Left lobe of liver (tissue), 2 donors: ENCODE measurements at regions not wholly inside any gene's neighbourhood (a gene's known extent, or its start where the extent isn't known, plus 50 kb on each side); places are given as distances from the start of the nearest gene placed in this dataset.

Experiments used
- ATAC-seq: fragments of 200-7000 bp; cut with Tn5 transposase; one replicate; pipeline ENCODE4 v1.9.1; 2020; ENCODE audit warnings: mild to moderate bottlenecking, moderate library complexity
- DNase-seq: peaks from one replicate; pipeline ENCODE4 v3.0.0-alpha.2; 2020; ENCODE audit warnings: low spot score
- donor health status: DM: no; HTN: no; CAD: no; lungs with moderate emphysema.
- donor health status: DM: no; HTN: yes; CAD: no.

GRCh38 chr11:129590030-129590752 is 214.5 kb downstream of the BARX2 start:
- ATAC-seq, result no peak
- no peak for DNase-seq

GRCh38 chr11:129590753-129591475 is 215.3 kb downstream of the BARX2 start:
- no peak for ATAC-seq
- no peak for DNase-seq

GRCh38 chr11:129591527-129591926 is 215.9 kb downstream of the BARX2 start:
- DNase-seq (no peak), ATAC-seq (no peak)

GRCh38 chr11:129592191-129592590 is 216.5 kb downstream of the BARX2 start:
- ATAC-seq (no peak), DNase-seq (no peak)

GRCh38 chr11:129593098-129593497 is 217.4 kb downstream of the BARX2 start:
- no peak for ATAC-seq
- DNase-seq, result no peak

GRCh38 chr11:129595038-129595962 is 219.7 kb downstream of the BARX2 start:
- ATAC-seq (no peak), DNase-seq (no peak)

- ATAC-seq, result no peak
- no peak for DNase-seq
These were observed 219.3 kb upstream of the TMEM45B start for GRCh38 chr11:129596351-129596750.

- ATAC-seq, result no peak
- no peak for DNase-seq
These were observed 217.3 kb upstream of the TMEM45B start for GRCh38 chr11:129598378-129598777.

GRCh38 chr11:129605815-129606214 is 209.8 kb upstream of the TMEM45B start:
- ATAC-seq (no peak), DNase-seq (no peak)

- DNase-seq, result no peak
- no peak for ATAC-seq
These were observed 206.9 kb upstream of the TMEM45B start for GRCh38 chr11:129608711-129609110.

GRCh38 chr11:129610125-129610524 is 205.5 kb upstream of the TMEM45B start:
- DNase-seq (no peak), ATAC-seq (no peak)

GRCh38 chr11:129610545-129610944 is 205.1 kb upstream of the TMEM45B start:
- ATAC-seq, result no peak
- no peak for DNase-seq

GRCh38 chr11:129611661-129612446 is 203.8 kb upstream of the TMEM45B start:
- no peak for ATAC-seq

GRCh38 chr11:129612447-129612961 is 203.1 kb upstream of the TMEM45B start:
- ATAC-seq (no peak), DNase-seq (no peak)

More at GRCh38 chr11:129611661-129612446, 203.8 kb upstream of the TMEM45B start:
- no peak for DNase-seq

- no peak for ATAC-seq
- DNase-seq, result no peak
These were observed 202.6 kb upstream of the TMEM45B start for GRCh38 chr11:129613071-129613470.

GRCh38 chr11:129614256-129614944 is 201.2 kb upstream of the TMEM45B start:
- ATAC-seq (no peak), DNase-seq (no peak)

GRCh38 chr11:129618046-129618569 is 197.5 kb upstream of the TMEM45B start:
- ATAC-seq (no peak), DNase-seq (no peak)

- ATAC-seq (no peak), DNase-seq (no peak)
These were observed 195.2 kb upstream of the TMEM45B start for GRCh38 chr11:129620237-129621104.

- DNase-seq (no peak), ATAC-seq (no peak)
These were observed 189.7 kb upstream of the TMEM45B start for GRCh38 chr11:129625930-129626329.
